H9 (cell line): ENCODE measurements at regions not wholly inside any gene's neighbourhood (a gene's known extent, or its start where the extent isn't known, plus 50 kb on each side); places are given as distances from the start of the nearest gene placed in this dataset.

Source experiments
- DNase-seq: peaks from one replicate; pipeline ENCODE4 v3.0.0-alpha.2; 2017
- H2AFZ ChIP-seq: one replicate; pipeline ENCODE4 v1.6.1; 2013; ENCODE audit warnings: mild to moderate bottlenecking, low read length, control low read depth, moderate library complexity
- H2AK5ac ChIP-seq: 2 replicates; pipeline ENCODE4 v1.6.1; 2013; ENCODE audit warnings: low read length, control low read depth, mixed read lengths; ENCODE audit not compliant: insufficient read length
- H2BK120ac ChIP-seq: one replicate; pipeline ENCODE4 v1.6.1; 2013; ENCODE audit warnings: low read depth, mild to moderate bottlenecking, low read length, control low read depth, inconsistent platforms; ENCODE audit not compliant: poor library complexity, severe bottlenecking
- H2BK12ac ChIP-seq: 2 replicates; pipeline ENCODE4 v1.6.1; 2013; ENCODE audit warnings: low read length, control low read depth, mixed read lengths, low read depth; ENCODE audit not compliant: insufficient read length
- H2BK15ac ChIP-seq: 2 replicates; pipeline ENCODE4 v1.6.1; 2013; ENCODE audit warnings: low read depth, low read length, control low read depth
- H2BK20ac ChIP-seq: one replicate; pipeline ENCODE4 v1.6.1; 2013; ENCODE audit warnings: low read depth, mild to moderate bottlenecking, low read length, control low read depth, inconsistent platforms; ENCODE audit not compliant: poor library complexity, severe bottlenecking
- H2BK5ac ChIP-seq: 2 replicates; pipeline ENCODE4 v1.6.1; 2013; ENCODE audit warnings: low read length, control low read depth, mixed read lengths; ENCODE audit not compliant: insufficient read length
- H3K14ac ChIP-seq: 2 replicates; pipeline ENCODE4 v1.6.1; 2013; ENCODE audit warnings: low read length, control low read depth; ENCODE audit not compliant: insufficient read depth
- H3K18ac ChIP-seq: 2 replicates; pipeline ENCODE4 v1.6.1; 2013; ENCODE audit warnings: low read depth, mild to moderate bottlenecking, mixed read lengths, low read length, control low read depth; ENCODE audit not compliant: insufficient read length
- H3K23ac ChIP-seq: 2 replicates; pipeline ENCODE4 v1.6.1; 2013; ENCODE audit warnings: low read length, control low read depth, mixed read lengths, low read depth; ENCODE audit not compliant: insufficient read length
- H3K23me2 ChIP-seq: 2 replicates; pipeline ENCODE4 v1.6.1; 2013; ENCODE audit warnings: low read depth, mild to moderate bottlenecking, mixed read lengths, low read length, control low read depth; ENCODE audit not compliant: insufficient read length, poor library complexity, severe bottlenecking
- H3K27ac ChIP-seq: 2 replicates; pipeline ENCODE4 v1.5.1; 2013; ENCODE audit warnings: low read length, control low read depth, mixed read lengths, low read depth; ENCODE audit not compliant: insufficient read length
- H3K27me3 ChIP-seq: 2 replicates; pipeline ENCODE4 v1.6.1; 2013; ENCODE audit warnings: low read length, control low read depth, inconsistent platforms; ENCODE audit not compliant: insufficient read depth
- H3K4ac ChIP-seq: 2 replicates; pipeline ENCODE4 v1.6.1; 2013; ENCODE audit warnings: low read depth, mild to moderate bottlenecking, control low read depth, inconsistent platforms, low read length, moderate library complexity
- H3K4me1 ChIP-seq: 2 replicates; pipeline ENCODE4 v1.6.1; 2013; ENCODE audit warnings: low read length, control low read depth, inconsistent platforms; ENCODE audit not compliant: insufficient read depth
- H3K4me2 ChIP-seq: 2 replicates; pipeline ENCODE4 v1.6.1; 2013; ENCODE audit warnings: low read length, control low read depth, mixed read lengths; ENCODE audit not compliant: insufficient read length, insufficient read depth
- H3K56ac ChIP-seq: 2 replicates; pipeline ENCODE4 v1.6.1; 2013; ENCODE audit warnings: low read depth, mild to moderate bottlenecking, mixed read lengths, low read length, control low read depth; ENCODE audit not compliant: insufficient read length
- H3K79me1 ChIP-seq: 2 replicates; pipeline ENCODE4 v1.6.1; 2013; ENCODE audit warnings: low read depth, mild to moderate bottlenecking, moderate library complexity, low read length, control low read depth, inconsistent platforms; ENCODE audit not compliant: insufficient read depth, poor library complexity, severe bottlenecking
- H3K79me2 ChIP-seq: 2 replicates; pipeline ENCODE4 v1.6.1; 2013; ENCODE audit warnings: low read length, control low read depth, inconsistent platforms; ENCODE audit not compliant: insufficient read depth
- H3K9ac ChIP-seq: 2 replicates; pipeline ENCODE4 v1.6.1; 2013; ENCODE audit warnings: low read length, control low read depth, mixed read lengths; ENCODE audit not compliant: insufficient read length; ENCODE audit errors: extremely low read depth
- H3K9me3 ChIP-seq: one replicate; pipeline ENCODE4 v1.6.1; 2013; ENCODE audit warnings: low read depth, low read length, inconsistent platforms; ENCODE audit not compliant: control insufficient read depth
- H3T11ph ChIP-seq: one replicate; pipeline ENCODE4 v1.6.1; 2013; ENCODE audit warnings: mild to moderate bottlenecking, low read length, control low read depth, inconsistent platforms
- H4K20me1 ChIP-seq: one replicate; pipeline ENCODE4 v1.6.1; 2013; ENCODE audit not compliant: control insufficient read depth, insufficient read length, insufficient read depth
- H4K5ac ChIP-seq: 2 replicates; pipeline ENCODE4 v1.6.1; 2013; ENCODE audit warnings: low read depth, mild to moderate bottlenecking, mixed read lengths, low read length, control low read depth; ENCODE audit not compliant: insufficient read length
- H4K8ac ChIP-seq: replicated peaks from 2 replicates; pipeline ENCODE4 v1.6.1; 2013; ENCODE audit warnings: low read length, control low read depth, mixed read lengths, low read depth; ENCODE audit not compliant: insufficient read length
- H4K91ac ChIP-seq: 2 replicates; pipeline ENCODE4 v1.6.1; 2013; ENCODE audit warnings: low read depth, mild to moderate bottlenecking, moderate library complexity, mixed read lengths, low read length, control low read depth; ENCODE audit not compliant: insufficient read length
- H3K27ac Mint-ChIP-seq, 3 experiments: 2 replicates in 2 of 3; 3 replicates in 1 of 3; pipeline ENCODE4 v1.8.0; 2020 to 2021; ENCODE audit warnings: mixed read lengths in 3 of 3, mild to moderate bottlenecking in 1 of 3, moderate library complexity in 1 of 3
- H3K27me3 Mint-ChIP-seq: 2 replicates; pipeline ENCODE4 v1.8.0; 2021; ENCODE audit warnings: low read depth, mild to moderate bottlenecking, moderate library complexity, mixed read lengths
- H3K36me3 Mint-ChIP-seq, 3 experiments: 2 replicates in 2 of 3; 3 replicates in 1 of 3; pipeline ENCODE4 v1.8.0; 2020 to 2021; ENCODE audit warnings: low read depth in 3 of 3, mixed read lengths in 3 of 3; ENCODE audit not compliant: insufficient read depth in 1 of 3
- H3K4me1 Mint-ChIP-seq, 2 experiments: 2 replicates each; pipeline ENCODE4 v1.8.0; 2020; ENCODE audit warnings: mixed read lengths in 2 of 2
- H3K4me3 Mint-ChIP-seq, 2 experiments: 2 replicates in 1 of 2; 3 replicates in 1 of 2; pipeline ENCODE4 v1.8.0; 2020 to 2021; ENCODE audit warnings: mild to moderate bottlenecking in 2 of 2, mixed read lengths in 2 of 2, moderate library complexity in 1 of 2
- H3K9me3 Mint-ChIP-seq, 2 experiments: 2 replicates in 1 of 2; 3 replicates in 1 of 2; pipeline ENCODE4 v1.8.0; 2020; ENCODE audit warnings: mild to moderate bottlenecking in 2 of 2, mixed read lengths in 2 of 2, moderate library complexity in 1 of 2
- WGBS: extraction: QIAGEN DNeasy Blood & Tissue Kit; methylation state at CpG from one replicate; pipeline ENCODE4 v1.1.7; 2013; ENCODE audit warnings: missing lambda C conversion rate, low lambda C conversion rate, mixed read lengths; ENCODE audit not compliant: insufficient read length; ENCODE audit errors: extremely low coverage; 5-methylcytosine and 5-hydroxymethylcytosine counted together
- TF ChIP-seq, protein P1 (sequence below): fragments of 200-600 bp; sonication (generic); conservative IDR thresholded peaks from 3 replicates; pipeline ENCODE4 v1.8.0; 2021; ENCODE audit warnings: antibody characterized with exemption, mild to moderate bottlenecking

DNA sequence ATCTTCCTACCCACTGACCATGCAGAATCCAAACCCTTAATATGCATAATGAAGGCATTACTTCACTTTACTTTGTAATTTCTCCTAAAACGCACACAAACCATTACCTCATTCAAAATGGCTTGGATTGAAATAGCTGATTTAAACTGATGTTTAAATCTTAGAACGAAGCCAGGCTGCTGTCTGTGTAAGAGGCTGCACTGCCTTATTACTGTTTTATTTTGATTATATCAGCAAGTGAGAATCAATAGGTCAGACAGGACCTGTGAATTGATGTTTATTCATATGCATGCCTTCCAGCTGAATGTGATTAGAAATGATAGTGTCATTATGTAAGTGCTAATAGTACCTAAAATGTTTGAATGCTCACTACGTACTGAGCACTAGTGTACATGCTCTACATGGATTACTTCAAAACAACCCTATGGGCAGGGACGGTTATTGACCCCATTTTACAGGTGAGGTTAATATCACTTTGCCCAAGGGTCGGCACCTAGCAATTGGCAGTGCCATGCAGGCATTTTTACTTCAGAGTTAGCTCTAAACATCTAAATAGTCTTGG lies 314.2 kb upstream of the CBLB start:
- Histone ChIP-seq H3K4me1 (no peaks in the 10 kb centered on the region), H4K8ac (no peak overlapping the region), H3K4ac (no peak overlapping the region), H4K20me1 (no peaks in the 10 kb centered on the region), H3K4me2 (no peak overlapping the region), H3K79me1 (no peaks in the 10 kb centered on the region), H3K79me2 (no peaks in the 10 kb centered on the region), H2AFZ (no peak overlapping the region), H3K23ac (no peak overlapping the region), H3K14ac (no peak overlapping the region), H2BK20ac (no peak overlapping the region), H3T11ph (no peak overlapping the region), H2BK12ac (no peak overlapping the region), H3K27ac (no peak overlapping the region), H2BK120ac (no peak overlapping the region), H3K56ac (no peak overlapping the region), H3K27me3 (no peaks in the 10 kb centered on the region), H2AK5ac (no peak overlapping the region), H3K18ac (no peak overlapping the region), H3K23me2 (no peaks in the 10 kb centered on the region), H3K9me3 (no peaks in the 10 kb centered on the region), H2BK15ac (no peak overlapping the region), H4K5ac (no peak overlapping the region), H3K9ac (no peak overlapping the region), H2BK5ac (no peak overlapping the region), H4K91ac (no peak overlapping the region)
- no peak for DNase-seq
- H3K4me3 Mint-ChIP-seq = no peak overlapping the region
- no CpG with 5 or more reads among the region's 5 CpGs for WGBS
- H3K4me1 Mint-ChIP-seq = no peaks in the 10 kb centered on the region
- H3K9me3 Mint-ChIP-seq = no peaks in the 10 kb centered on the region
- no peaks in the 10 kb centered on the region for H3K36me3 Mint-ChIP-seq
- TF ChIP-seq, protein P1, sequence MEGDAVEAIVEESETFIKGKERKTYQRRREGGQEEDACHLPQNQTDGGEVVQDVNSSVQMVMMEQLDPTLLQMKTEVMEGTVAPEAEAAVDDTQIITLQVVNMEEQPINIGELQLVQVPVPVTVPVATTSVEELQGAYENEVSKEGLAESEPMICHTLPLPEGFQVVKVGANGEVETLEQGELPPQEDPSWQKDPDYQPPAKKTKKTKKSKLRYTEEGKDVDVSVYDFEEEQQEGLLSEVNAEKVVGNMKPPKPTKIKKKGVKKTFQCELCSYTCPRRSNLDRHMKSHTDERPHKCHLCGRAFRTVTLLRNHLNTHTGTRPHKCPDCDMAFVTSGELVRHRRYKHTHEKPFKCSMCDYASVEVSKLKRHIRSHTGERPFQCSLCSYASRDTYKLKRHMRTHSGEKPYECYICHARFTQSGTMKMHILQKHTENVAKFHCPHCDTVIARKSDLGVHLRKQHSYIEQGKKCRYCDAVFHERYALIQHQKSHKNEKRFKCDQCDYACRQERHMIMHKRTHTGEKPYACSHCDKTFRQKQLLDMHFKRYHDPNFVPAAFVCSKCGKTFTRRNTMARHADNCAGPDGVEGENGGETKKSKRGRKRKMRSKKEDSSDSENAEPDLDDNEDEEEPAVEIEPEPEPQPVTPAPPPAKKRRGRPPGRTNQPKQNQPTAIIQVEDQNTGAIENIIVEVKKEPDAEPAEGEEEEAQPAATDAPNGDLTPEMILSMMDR = no peak
- no peaks in the 10 kb centered on the region for H3K27me3 Mint-ChIP-seq
- no peak overlapping the region for H3K27ac Mint-ChIP-seq
